ENCODE measurements at regions not wholly inside any gene's neighbourhood (a gene's known extent, or its start where the extent isn't known, plus 50 kb on each side); places are given as distances from the start of the nearest gene placed in this dataset.

GRCh38 chr10:62723375-62723774, 81.1 kb upstream of the ADO start:
- TF ChIP-seq CTCF (IDR thresholded peaks at IDR 0.05; ENCODE audit: extremely low read depth in 1 of 2, insufficient read depth in 1 of 2, low read depth in 1 of 2, low read length in 2 of 2) = no peak
- TF ChIP-seq MYC (IDR thresholded peaks at IDR 0.05; ENCODE audit: low read depth, low read length) = no peak
- TF ChIP-seq POLR2A (IDR thresholded peaks at IDR 0.05; ENCODE audit: low read depth, low read length) = no peak
